ENCODE measurements at regions not wholly inside any gene's neighbourhood (a gene's known extent, or its start where the extent isn't known, plus 50 kb on each side); places are given as distances from the start of the nearest gene placed in this dataset.

- TF ChIP-seq RFX5 (IDR thresholded peaks at IDR 0.05; ENCODE audit: low read depth, low read length) (no peak), SAP30 (IDR thresholded peaks at IDR 0.05; ENCODE audit: borderline replicate concordance, insufficient read depth, low read depth, low read length, poor library complexity, severe bottlenecking) (no peak), ZEB2 (IDR thresholded peaks at IDR 0.05) (no peak), SRSF1 (IDR thresholded peaks at IDR 0.05; ENCODE audit: low read depth, low read length) (no peak), SMARCA4 (IDR thresholded peaks at IDR 0.05) (no peak), POLR2A (conservative IDR thresholded peaks at IDR 0.05) (no peak), SIX5 (IDR thresholded peaks at IDR 0.05; ENCODE audit: borderline replicate concordance in 1 of 2, insufficient read depth in 1 of 2, low read depth in 1 of 2, low read length in 2 of 2) (no peak), ZNF280B (CRISPR knock-in tag; IDR thresholded peaks at IDR 0.05) (no peak), SMAD1 (IDR thresholded peaks at IDR 0.05; ENCODE audit: low read depth, low read length, partially characterized antibody) (no peak), CHD2 (IDR thresholded peaks at IDR 0.05; ENCODE audit: low read depth, low read length) (no peak)
- TF ChIP-seq, protein P1, sequence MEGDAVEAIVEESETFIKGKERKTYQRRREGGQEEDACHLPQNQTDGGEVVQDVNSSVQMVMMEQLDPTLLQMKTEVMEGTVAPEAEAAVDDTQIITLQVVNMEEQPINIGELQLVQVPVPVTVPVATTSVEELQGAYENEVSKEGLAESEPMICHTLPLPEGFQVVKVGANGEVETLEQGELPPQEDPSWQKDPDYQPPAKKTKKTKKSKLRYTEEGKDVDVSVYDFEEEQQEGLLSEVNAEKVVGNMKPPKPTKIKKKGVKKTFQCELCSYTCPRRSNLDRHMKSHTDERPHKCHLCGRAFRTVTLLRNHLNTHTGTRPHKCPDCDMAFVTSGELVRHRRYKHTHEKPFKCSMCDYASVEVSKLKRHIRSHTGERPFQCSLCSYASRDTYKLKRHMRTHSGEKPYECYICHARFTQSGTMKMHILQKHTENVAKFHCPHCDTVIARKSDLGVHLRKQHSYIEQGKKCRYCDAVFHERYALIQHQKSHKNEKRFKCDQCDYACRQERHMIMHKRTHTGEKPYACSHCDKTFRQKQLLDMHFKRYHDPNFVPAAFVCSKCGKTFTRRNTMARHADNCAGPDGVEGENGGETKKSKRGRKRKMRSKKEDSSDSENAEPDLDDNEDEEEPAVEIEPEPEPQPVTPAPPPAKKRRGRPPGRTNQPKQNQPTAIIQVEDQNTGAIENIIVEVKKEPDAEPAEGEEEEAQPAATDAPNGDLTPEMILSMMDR (IDR thresholded peaks at IDR 0.05 in 2 of 3, conservative IDR thresholded peaks at IDR 0.05 in 1 of 3; ENCODE audit: insufficient read depth in 2 of 3, low read depth in 1 of 3, low read length in 3 of 3), result no peak
Measured at GRCh38 chr4:12791536-12791935, 692.6 kb downstream of the RAB28 start.

Measured in K562 (cell line).